ENCODE measurements at regions not wholly inside any gene's neighbourhood (a gene's known extent, or its start where the extent isn't known, plus 50 kb on each side); places are given as distances from the start of the nearest gene placed in this dataset.
"Not testable (repeated sequence)": the region's sequence is repeated elsewhere in the genome, so short reads cannot be mapped to it uniquely, and the experiment has no call there.

DNA sequence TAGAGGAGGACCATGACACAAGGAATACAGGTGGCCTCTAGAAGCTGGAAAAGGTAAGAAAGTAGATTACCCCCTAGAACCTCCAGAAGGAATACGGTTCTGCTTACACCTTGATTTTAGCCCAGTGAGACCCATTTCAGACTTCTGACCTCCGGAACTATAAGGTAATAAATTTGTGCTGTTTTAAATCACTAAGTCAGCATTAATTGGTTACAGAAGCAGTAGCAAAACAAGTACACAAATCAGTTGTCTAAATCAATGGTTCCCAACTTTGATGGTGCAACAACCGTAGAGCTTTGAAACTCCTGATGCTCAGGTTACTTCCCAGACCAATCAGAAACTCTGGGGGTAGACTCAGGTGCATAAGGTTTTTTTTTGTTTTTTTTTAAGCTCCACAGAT lies 113.6 kb downstream of the RTL9 start:
- Histone ChIP-seq H3K27ac (ENCODE audit: low read length) (no peak overlapping the region), H3K4me1 (ENCODE audit: control insufficient read depth, insufficient read depth, low read length) (no peaks in the 10 kb centered on the region), H3K9me3 (ENCODE audit: control insufficient read depth, low read length) (no peaks in the 10 kb centered on the region), H3K4me3 (ENCODE audit: low read length) (no peak overlapping the region), H3K27me3 (ENCODE audit: control insufficient read depth, insufficient read depth) (no peaks in the 10 kb centered on the region)
- ATAC-seq = no peak
- intact Hi-C loops (cut with DNase I) = no loop called here
- 96% methylated on average over 3 of the region's 3 CpGs for WGBS
- DNase-seq = no peak

DNA sequence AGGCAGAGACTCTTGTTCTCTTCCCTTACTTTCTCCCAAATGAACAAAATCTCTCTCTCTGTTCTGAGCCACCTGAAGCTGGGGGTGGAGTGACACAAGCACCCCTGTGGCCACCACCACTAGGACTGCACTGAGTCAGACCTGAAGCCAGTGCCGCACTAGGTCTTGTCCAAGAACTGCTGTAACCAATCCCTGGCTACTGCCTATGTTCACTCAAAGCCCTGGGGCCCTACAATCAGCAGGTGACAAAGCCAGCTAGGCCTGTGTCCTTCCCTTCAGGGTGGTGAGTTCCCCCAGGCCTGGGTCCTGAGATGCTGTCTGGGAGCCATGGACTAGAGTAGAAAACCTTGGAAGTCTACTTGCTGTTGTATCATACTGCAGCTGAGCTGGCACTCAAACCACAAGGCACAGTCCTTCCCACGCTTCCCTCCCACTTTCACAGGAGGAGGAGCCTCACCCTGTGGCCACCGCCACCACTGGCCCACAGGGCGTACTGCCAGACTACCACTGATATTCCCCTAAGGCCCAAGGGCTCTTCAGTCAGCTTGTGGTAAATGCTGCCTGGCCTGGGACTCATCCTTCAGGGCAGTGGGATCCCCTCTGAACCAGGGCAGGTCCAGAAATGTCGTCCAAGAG lies 119.1 kb downstream of the RTL9 start:
- intact Hi-C loops (cut with DNase I) = no loop called here
- no peak for DNase-seq
- 78% methylated on average over 5 of the region's 5 CpGs for WGBS

DNA sequence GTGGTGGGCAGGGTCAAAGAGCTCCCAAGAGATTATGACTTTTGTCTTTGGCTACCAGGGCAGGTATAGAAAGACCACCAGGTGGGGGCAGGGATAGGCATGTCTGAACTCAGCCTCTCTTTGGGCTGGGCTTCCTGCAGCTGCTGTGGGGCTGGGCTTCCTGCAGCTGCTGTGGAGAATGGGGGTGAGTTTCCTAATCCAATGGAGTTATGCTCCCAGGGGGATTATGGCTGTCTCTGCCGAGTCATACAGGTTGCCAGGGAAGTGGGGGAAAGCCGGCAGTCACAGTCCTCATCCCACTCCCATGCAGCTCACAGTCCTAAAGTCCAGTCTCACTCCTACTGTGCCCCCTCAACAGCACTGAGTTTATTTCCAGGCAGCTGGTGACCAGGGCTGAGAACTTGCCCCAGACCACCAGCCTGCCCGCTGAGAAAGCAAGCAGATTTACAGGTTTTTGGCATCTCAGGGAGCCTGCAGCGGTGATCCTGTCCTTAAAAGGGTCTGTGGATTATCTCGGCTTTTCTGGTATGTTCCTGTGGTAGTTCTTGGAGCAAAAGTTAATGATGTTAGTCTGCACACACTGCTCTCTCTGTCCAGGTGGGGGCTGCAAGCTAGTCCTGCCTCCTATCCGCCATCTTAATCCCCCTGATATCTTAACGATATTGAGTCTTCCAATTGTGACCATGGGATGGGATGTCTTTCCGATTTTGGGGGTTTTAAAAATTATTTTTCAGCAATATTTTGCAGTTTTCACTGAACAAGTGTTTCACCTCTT lies 133.4 kb downstream of the RTL9 start:
- H3K9me3 ChIP-seq (ENCODE audit: control insufficient read depth, low read length) = no peaks in the 10 kb centered on the region
- H3K27me3 ChIP-seq (ENCODE audit: control insufficient read depth, insufficient read depth) = no peaks in the 10 kb centered on the region
- no peak for ATAC-seq
- 77% methylated on average over 8 of the region's 8 CpGs for WGBS
- no peak for DNase-seq
- H3K27ac ChIP-seq (ENCODE audit: low read length) = no peak overlapping the region
- intact Hi-C loops (cut with DNase I) = no loop called here
- no peak overlapping the region for H3K4me3 ChIP-seq (ENCODE audit: low read length)
- no peaks in the 10 kb centered on the region for H3K4me1 ChIP-seq (ENCODE audit: control insufficient read depth, insufficient read depth, low read length)

More for the DNA sequence above, 119.1 kb downstream of the RTL9 start:
- Histone ChIP-seq H3K4me3 (ENCODE audit: low read length) (no peak overlapping the region), H3K4me1 (ENCODE audit: control insufficient read depth, insufficient read depth, low read length) (no peaks in the 10 kb centered on the region), H3K27me3 (ENCODE audit: control insufficient read depth, insufficient read depth) (no peaks in the 10 kb centered on the region), H3K27ac (ENCODE audit: low read length) (no peak overlapping the region), H3K9me3 (ENCODE audit: control insufficient read depth, low read length) (no peaks in the 10 kb centered on the region)
- ATAC-seq = no peak

DNA sequence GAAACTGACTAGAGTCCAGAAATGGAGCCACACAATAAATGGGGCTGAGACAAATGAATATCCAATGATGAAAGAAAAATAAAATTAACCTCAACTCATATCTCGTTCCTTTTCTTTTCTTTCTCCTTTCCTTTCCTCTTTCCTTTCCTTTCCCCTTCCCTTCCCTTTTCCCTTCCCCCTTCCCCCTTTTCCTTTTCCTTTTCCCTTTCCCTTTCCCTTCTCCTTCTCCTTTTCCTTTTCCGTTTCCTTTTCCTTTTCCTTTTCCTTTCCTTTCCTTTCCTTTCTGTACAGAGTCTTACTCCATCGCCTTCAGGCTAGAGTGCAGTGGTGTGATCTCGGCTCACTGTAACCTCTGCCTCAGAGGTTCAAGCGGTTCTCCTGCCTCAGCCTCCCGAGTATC lies 146.3 kb downstream of the RTL9 start:
- intact Hi-C loops (cut with DNase I) = no loop called here
- no peaks in the 10 kb centered on the region for H3K4me1 ChIP-seq (ENCODE audit: control insufficient read depth, insufficient read depth, low read length)
- no peak for ATAC-seq
- no peak overlapping the region for H3K4me3 ChIP-seq (ENCODE audit: low read length)
- H3K27ac ChIP-seq (ENCODE audit: low read length) = no peak overlapping the region
- no peaks in the 10 kb centered on the region for H3K27me3 ChIP-seq (ENCODE audit: control insufficient read depth, insufficient read depth)
- DNase-seq = no peak
- 86% methylated on average over 6 of the region's 6 CpGs for WGBS
- H3K9me3 ChIP-seq (ENCODE audit: control insufficient read depth, low read length) = no peaks in the 10 kb centered on the region

DNA sequence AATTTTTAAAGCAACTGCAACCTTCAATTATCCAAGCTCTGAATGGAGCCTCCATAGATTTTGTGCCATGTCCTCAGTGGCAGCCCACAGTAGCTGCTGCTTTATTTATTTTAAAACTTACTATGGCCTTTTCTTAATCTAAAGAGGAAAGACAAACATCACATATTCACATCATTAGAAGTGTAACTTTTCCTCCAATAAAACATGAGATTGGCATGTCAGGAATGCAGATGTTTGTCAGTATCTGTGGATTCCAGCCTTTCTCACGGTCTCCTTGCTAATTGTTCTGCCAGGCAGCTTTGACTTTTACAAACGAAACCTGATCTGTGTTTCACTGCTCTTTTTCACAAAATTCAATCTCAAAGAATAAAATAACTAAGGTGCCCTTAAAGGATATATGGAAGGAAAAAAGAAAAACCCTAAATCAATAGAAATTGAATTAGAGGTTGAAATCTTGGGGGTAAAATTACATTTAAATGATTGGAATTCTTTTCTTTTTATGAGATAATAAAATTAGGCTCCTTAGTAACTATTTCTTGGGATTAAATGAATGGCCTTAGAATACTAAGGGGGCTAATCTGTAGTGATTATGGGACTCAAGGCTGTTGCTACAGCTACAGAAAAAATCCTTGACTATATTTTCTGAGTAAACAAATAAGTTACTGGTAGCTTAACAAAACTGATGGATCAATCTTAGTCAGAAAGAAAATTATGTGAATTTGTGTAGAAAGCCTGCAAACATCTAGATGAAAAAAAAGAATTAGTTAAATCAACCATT lies 151.3 kb downstream of the RTL9 start:
- DNase-seq (no peak), ATAC-seq (no peak)
- H3K9me3 ChIP-seq (ENCODE audit: control insufficient read depth, low read length) = no peaks in the 10 kb centered on the region
- H3K27me3 ChIP-seq (ENCODE audit: control insufficient read depth, insufficient read depth) = no peaks in the 10 kb centered on the region
- no peak overlapping the region for H3K4me3 ChIP-seq (ENCODE audit: low read length)
- intact Hi-C loops (cut with DNase I) = no loop called here
- no peak overlapping the region for H3K27ac ChIP-seq (ENCODE audit: low read length)
- WGBS = 20% methylated on average over 2 of the region's 2 CpGs
- H3K4me1 ChIP-seq (ENCODE audit: control insufficient read depth, insufficient read depth, low read length) = no peaks in the 10 kb centered on the region

DNA sequence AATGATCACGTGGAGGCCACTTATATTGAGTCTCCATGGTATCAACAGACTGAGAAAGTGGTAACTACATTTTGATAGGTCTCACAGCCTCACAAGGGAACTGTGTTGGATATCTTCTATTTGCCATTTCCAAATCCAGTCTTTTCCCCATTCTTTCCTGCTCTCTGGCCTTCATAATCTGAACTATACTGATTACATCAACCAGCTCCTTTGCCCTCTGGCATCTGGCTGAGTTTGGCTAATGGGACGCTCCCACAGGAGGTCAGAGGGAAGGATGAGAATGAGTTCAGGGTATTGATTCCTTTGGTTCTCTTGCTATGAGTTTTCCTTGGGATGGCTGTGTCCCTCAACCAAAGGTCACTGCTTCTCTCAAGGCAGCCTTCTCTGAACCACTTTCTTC lies 152.6 kb downstream of the RTL9 start:
- intact Hi-C loops (cut with DNase I) = no loop called here
- Histone ChIP-seq H3K27ac (ENCODE audit: low read length) (no peak overlapping the region), H3K27me3 (ENCODE audit: control insufficient read depth, insufficient read depth) (no peaks in the 10 kb centered on the region), H3K4me3 (ENCODE audit: low read length) (no peak overlapping the region), H3K4me1 (ENCODE audit: control insufficient read depth, insufficient read depth, low read length) (no peaks in the 10 kb centered on the region), H3K9me3 (ENCODE audit: control insufficient read depth, low read length) (no peaks in the 10 kb centered on the region)
- WGBS = 71% methylated on average over 2 of the region's 2 CpGs
- DNase-seq (no peak), ATAC-seq (no peak)

DNA sequence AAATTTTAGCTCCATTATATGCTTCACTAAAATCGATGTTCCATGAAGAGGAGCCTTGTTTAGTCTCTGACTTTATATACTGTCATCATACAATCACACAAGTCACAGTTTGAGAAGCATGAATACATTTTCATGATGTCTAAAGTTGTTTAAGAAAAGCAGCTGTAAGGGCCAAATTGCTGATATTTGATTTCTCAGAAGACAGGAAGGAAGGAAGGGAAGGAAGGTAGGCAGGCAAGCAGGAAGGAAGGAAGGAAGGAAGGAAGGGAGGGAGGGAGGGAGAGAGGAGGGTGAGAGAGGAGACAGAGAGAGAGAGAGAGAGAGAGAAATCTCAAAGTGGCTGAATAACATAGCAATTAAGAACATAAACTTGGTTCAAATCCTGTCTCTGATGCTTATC lies 153.7 kb downstream of the RTL9 start:
- Histone ChIP-seq H3K9me3 (ENCODE audit: control insufficient read depth, low read length) (no peaks in the 10 kb centered on the region), H3K4me1 (ENCODE audit: control insufficient read depth, insufficient read depth, low read length) (no peaks in the 10 kb centered on the region), H3K27ac (ENCODE audit: low read length) (no peak overlapping the region), H3K27me3 (ENCODE audit: control insufficient read depth, insufficient read depth) (no peaks in the 10 kb centered on the region), H3K4me3 (ENCODE audit: low read length) (no peak overlapping the region)
- WGBS = 70% methylated on average over 1 of the region's 1 CpG
- intact Hi-C loops (cut with DNase I) = no loop called here
- ATAC-seq (no peak), DNase-seq (no peak)

DNA sequence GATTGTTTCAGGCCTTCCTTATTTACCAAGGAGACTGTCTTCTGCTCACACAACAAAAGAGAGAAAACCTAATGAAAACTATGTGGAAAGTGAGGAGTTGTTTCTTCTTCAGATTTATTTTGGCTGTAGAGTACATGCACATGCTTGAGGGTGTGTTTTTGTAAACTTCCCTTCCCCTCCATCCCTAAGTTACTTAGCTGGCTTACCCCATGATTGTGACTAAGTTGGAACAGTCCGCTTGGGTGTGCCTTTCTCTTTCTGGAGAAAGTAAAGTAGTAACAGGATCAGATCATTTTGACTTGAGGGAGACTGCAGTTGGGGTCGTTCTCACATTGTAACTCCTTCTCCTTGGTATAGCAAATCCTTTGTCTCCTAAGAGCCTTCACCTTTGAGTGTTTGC lies 155.9 kb downstream of the RTL9 start:
- 69% methylated on average over 2 of the region's 2 CpGs for WGBS
- no peak overlapping the region for H3K27ac ChIP-seq (ENCODE audit: low read length)

DNA sequence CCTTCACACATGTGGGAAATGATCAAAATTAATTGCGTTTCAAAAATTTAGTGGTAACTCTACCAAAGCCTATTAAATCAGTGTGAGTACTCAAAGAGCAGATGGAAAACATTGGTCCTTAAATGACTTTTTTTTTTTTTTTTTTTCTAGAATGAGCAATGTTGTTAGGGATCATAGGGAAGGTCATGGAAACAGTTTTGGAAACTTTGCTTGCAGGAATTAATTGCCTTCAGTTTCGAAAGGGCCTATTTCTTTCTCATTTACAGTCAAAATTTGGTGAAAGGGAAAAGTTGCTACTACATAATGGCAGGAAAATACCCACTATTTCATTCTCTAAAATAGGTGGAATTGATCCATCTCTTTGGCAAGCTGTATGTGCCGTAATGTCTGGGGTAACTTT lies 160.9 kb downstream of the RTL9 start:
- intact Hi-C loops (cut with DNase I) = no loop called here
- Histone ChIP-seq H3K27me3 (ENCODE audit: control insufficient read depth, insufficient read depth) (no peaks in the 10 kb centered on the region), H3K4me3 (ENCODE audit: low read length) (no peak overlapping the region), H3K27ac (ENCODE audit: low read length) (no peak overlapping the region), H3K4me1 (ENCODE audit: control insufficient read depth, insufficient read depth, low read length) (no peaks in the 10 kb centered on the region), H3K9me3 (ENCODE audit: control insufficient read depth, low read length) (no peaks in the 10 kb centered on the region)
- no peak for ATAC-seq
- no peak for DNase-seq
- WGBS = 76% methylated on average over 3 of the region's 3 CpGs

More for the DNA sequence above, 155.9 kb downstream of the RTL9 start:
- no peaks in the 10 kb centered on the region for H3K27me3 ChIP-seq (ENCODE audit: control insufficient read depth, insufficient read depth)
- no peak for DNase-seq
- no peak overlapping the region for H3K4me3 ChIP-seq (ENCODE audit: low read length)
- ATAC-seq = no peak
- no peaks in the 10 kb centered on the region for H3K4me1 ChIP-seq (ENCODE audit: control insufficient read depth, insufficient read depth, low read length)
- intact Hi-C loops (cut with DNase I) = no loop called here
- H3K9me3 ChIP-seq (ENCODE audit: control insufficient read depth, low read length) = no peaks in the 10 kb centered on the region

DNA sequence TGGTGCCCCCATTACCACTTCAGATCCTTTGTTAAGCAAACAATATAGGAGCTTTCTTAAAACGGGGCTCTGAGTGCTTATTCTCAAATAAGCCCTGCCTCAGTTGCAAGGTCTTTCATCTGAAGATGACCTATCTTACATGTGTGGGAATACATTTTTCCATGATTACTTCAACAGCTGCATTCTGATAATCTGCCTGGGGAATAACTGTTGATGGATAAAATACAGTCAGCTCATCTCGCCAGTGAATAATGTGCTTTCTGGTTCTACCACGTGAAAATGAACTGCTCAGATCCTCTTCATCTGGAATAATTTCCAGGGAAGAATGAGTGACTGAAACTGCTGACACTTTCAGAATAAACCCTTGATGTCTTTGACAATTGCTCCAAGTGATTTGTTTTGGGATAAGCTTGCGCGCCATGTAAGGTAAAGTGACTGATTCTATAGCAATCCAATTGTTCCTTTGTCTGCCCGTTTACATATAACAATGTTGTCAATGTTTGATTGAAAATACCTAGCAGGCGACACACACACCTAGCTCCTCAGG lies 161.3 kb downstream of the RTL9 start:
- no peaks in the 10 kb centered on the region for H3K4me1 ChIP-seq (ENCODE audit: control insufficient read depth, insufficient read depth, low read length)
- ATAC-seq (no peak), DNase-seq (no peak)
- intact Hi-C loops (cut with DNase I) = no loop called here
- no peaks in the 10 kb centered on the region for H3K27me3 ChIP-seq (ENCODE audit: control insufficient read depth, insufficient read depth)
- no peak overlapping the region for H3K4me3 ChIP-seq (ENCODE audit: low read length)
- no peak overlapping the region for H3K27ac ChIP-seq (ENCODE audit: low read length)
- no peaks in the 10 kb centered on the region for H3K9me3 ChIP-seq (ENCODE audit: control insufficient read depth, low read length)
- 66% methylated on average over 7 of the region's 7 CpGs for WGBS

DNA sequence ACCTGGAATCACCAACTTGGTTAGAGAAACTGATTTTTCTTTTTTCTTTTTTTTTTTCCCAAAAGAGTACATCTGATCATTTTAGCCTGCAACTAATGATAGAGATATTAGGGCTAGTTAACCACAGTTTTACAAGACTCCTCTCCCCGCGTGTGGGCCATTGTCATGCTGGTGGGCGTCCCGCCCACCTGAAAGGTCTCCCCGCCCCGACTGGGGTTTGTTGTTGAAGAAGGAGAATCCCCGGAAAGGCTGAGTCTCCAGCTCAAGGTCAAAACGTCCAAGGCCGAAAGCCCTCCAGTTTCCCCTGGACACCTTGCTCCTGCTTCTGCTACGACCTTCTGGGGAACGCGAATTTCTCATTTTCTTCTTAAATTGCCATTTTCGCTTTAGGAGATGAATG lies 162.0 kb downstream of the RTL9 start:
- H3K4me3 ChIP-seq (ENCODE audit: low read length); ATAC-seq; H3K27ac ChIP-seq (ENCODE audit: low read length); DNase-seq; H3K27me3 ChIP-seq (ENCODE audit: control insufficient read depth, insufficient read depth); intact Hi-C loops (cut with DNase I); H3K9me3 ChIP-seq (ENCODE audit: control insufficient read depth, low read length); H3K4me1 ChIP-seq (ENCODE audit: control insufficient read depth, insufficient read depth, low read length): not testable (repeated sequence)
- WGBS = 48% methylated on average over 12 of the region's 13 CpGs

Measured in right cardiac atrium (tissue), 5 donors.